MV-4-11 (cell line): ENCODE measurements at regions not wholly inside any gene's neighbourhood (a gene's known extent, or its start where the extent isn't known, plus 50 kb on each side); places are given as distances from the start of the nearest gene placed in this dataset.

Experiments
- DNase-seq: peaks from one replicate; lab custom pipeline; 2025; lab: John Stamatoyannopoulos, UW

- DNase-seq = no peak
Measured at GRCh38 chr6:19153270-19153980, 683.7 kb upstream of the ID4 start.

- DNase-seq = no peak
Measured at GRCh38 chr6:19153981-19154295, 683.2 kb upstream of the ID4 start.

- no peak for DNase-seq
Measured at GRCh38 chr6:19156443-19156842, 680.7 kb upstream of the ID4 start.

- no peak for DNase-seq
Measured at GRCh38 chr6:19157486-19157885, 679.7 kb upstream of the ID4 start.

- no peak for DNase-seq
Measured at GRCh38 chr6:19158586-19158985, 678.6 kb upstream of the ID4 start.

- DNase-seq = no peak
Measured at GRCh38 chr6:19159089-19159488, 678.1 kb upstream of the ID4 start.

GRCh38 chr6:19159561-19159960, 677.6 kb upstream of the ID4 start:
- no peak for DNase-seq

- DNase-seq = no peak
Measured at GRCh38 chr6:19160081-19160730, 677.0 kb upstream of the ID4 start.

GRCh38 chr6:19167251-19167650, 669.9 kb upstream of the ID4 start:
- DNase-seq = no peak

GRCh38 chr6:19169366-19169765, 667.8 kb upstream of the ID4 start:
- no peak for DNase-seq

- no peak for DNase-seq
Measured at GRCh38 chr6:19175023-19175422, 662.1 kb upstream of the ID4 start.

- no peak for DNase-seq
Measured at GRCh38 chr6:19180348-19181072, 656.7 kb upstream of the ID4 start.

GRCh38 chr6:19181211-19181610, 656.0 kb upstream of the ID4 start:
- no peak for DNase-seq

GRCh38 chr6:19193624-19194023, 643.5 kb upstream of the ID4 start:
- no peak for DNase-seq

- DNase-seq = no peak
Measured at GRCh38 chr6:19204445-19204844, 632.7 kb upstream of the ID4 start.

- no peak for DNase-seq
Measured at GRCh38 chr6:19205076-19205475, 632.1 kb upstream of the ID4 start.

GRCh38 chr6:19209202-19209601, 628.0 kb upstream of the ID4 start:
- DNase-seq = no peak

GRCh38 chr6:19210849-19211590, 626.1 kb upstream of the ID4 start:
- no peak for DNase-seq

GRCh38 chr6:19214231-19214630, 622.9 kb upstream of the ID4 start:
- DNase-seq = no peak

- DNase-seq = no peak
Measured at GRCh38 chr6:19219931-19220330, 617.2 kb upstream of the ID4 start.

- no peak for DNase-seq
Measured at GRCh38 chr6:19231878-19232561, 605.1 kb upstream of the ID4 start.

- no peak for DNase-seq
Measured at GRCh38 chr6:19245656-19246055, 591.5 kb upstream of the ID4 start.
